HUES48 (cell line): ENCODE measurements at regions not wholly inside any gene's neighbourhood (a gene's known extent, or its start where the extent isn't known, plus 50 kb on each side); places are given as distances from the start of the nearest gene placed in this dataset.
"Not testable (repeated sequence)": the region's sequence is repeated elsewhere in the genome, so short reads cannot be mapped to it uniquely, and the experiment has no call there.

Experiments
- H3K27ac ChIP-seq: one replicate; pipeline ENCODE4 v1.7.0; 2013; ENCODE audit warnings: low read depth, low read length, inconsistent platforms
- H3K27me3 ChIP-seq: 2 replicates; pipeline ENCODE4 v1.6.1; 2013; ENCODE audit warnings: mild to moderate bottlenecking, low read length; ENCODE audit not compliant: control insufficient read depth, insufficient read depth
- H3K36me3 ChIP-seq: 2 replicates; pipeline ENCODE4 v1.6.1; 2013; ENCODE audit warnings: low read length; ENCODE audit not compliant: control insufficient read depth, insufficient read depth
- H3K4me1 ChIP-seq: 2 replicates; pipeline ENCODE4 v1.6.1; 2013; ENCODE audit warnings: mild to moderate bottlenecking, low read length; ENCODE audit not compliant: control insufficient read depth, insufficient read depth
- H3K4me3 ChIP-seq: 2 replicates; pipeline ENCODE4 v1.5.1; 2013; ENCODE audit warnings: mild to moderate bottlenecking, low read depth, low read length
- H3K9ac ChIP-seq: 2 replicates; pipeline ENCODE4 v1.6.1; 2013; ENCODE audit warnings: mild to moderate bottlenecking, low read depth, low read length, moderate library complexity
- H3K9me3 ChIP-seq: 2 replicates; pipeline ENCODE4 v1.6.1; 2013; ENCODE audit warnings: low read length; ENCODE audit not compliant: control insufficient read depth, insufficient read depth

DNA sequence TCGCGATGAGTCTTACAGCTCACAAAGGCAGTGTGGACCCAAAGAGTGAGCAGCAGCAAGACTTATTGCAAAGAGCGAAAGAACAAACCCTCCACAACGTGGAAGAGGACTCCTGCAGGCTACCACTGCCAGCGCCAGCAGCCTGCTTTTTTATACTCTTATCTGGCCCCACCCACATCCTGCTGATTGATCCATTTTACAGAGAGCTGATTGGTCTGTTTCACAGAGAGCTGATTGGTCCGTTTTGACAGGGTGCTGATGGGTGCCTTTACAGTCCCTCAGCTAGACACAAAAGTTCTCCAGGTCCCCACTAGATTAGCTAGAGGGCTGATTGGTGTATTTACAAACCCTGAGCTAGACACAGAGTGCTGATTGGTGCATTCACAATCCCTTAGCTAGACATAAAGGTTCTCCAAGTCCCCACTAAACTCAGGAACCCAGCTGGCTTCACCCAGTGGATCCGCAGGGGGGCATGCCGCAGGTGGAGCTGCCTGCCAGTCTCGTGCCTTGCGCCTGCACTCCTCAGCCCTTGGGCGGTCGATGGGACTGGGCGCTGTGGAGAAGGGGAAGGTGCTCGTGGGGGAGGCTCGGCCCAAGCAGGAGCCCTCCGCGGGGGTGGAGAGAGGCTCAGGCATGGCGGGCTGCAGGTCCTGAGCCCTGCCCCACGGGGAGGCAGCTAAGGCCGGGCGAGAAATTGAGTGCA, 75.7 kb downstream of the QDPR start:
- not testable (repeated sequence) for H3K9ac ChIP-seq, H3K36me3 ChIP-seq, H3K27me3 ChIP-seq, H3K4me3 ChIP-seq, H3K27ac ChIP-seq, H3K4me1 ChIP-seq, H3K9me3 ChIP-seq

- Histone ChIP-seq H3K36me3 (no peaks in the 10 kb centered on the region), H3K9ac (no peak overlapping the region), H3K9me3 (no peaks in the 10 kb centered on the region), H3K27me3 (no peaks in the 10 kb centered on the region), H3K4me3 (no peak overlapping the region), H3K4me1 (no peaks in the 10 kb centered on the region), H3K27ac (no peak overlapping the region)
Measured at GRCh38 chr4:17433827-17434226, 78.1 kb downstream of the QDPR start.

DNA sequence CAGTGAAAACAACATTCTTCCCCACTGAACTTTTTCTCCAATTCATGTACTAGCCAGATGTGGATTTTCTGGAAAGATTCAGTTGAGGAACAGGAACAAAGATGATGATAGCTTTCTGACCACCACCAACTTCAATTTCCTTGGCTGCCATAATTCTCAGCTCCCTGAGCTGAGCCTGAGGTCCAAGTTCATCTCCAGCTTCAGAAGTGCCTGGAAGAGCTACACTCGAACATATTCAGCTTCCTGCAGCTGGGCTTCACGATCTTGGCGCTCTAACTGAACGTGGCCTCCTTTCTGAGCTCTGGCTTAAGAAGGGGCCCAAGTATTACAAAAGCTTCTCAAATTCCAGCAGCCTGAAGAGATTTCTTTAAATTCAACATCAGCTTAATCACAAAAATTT, 83.9 kb downstream of the QDPR start:
- no peaks in the 10 kb centered on the region for H3K36me3 ChIP-seq
- no peaks in the 10 kb centered on the region for H3K4me1 ChIP-seq
- no peaks in the 10 kb centered on the region for H3K27me3 ChIP-seq
- no peaks in the 10 kb centered on the region for H3K9me3 ChIP-seq
- no peak overlapping the region for H3K27ac ChIP-seq
- H3K4me3 ChIP-seq = no peak overlapping the region
- H3K9ac ChIP-seq = no peak overlapping the region

- no peak overlapping the region for H3K27ac ChIP-seq
- H3K27me3 ChIP-seq = no peaks in the 10 kb centered on the region
- H3K9ac ChIP-seq = no peak overlapping the region
- H3K4me1 ChIP-seq = no peaks in the 10 kb centered on the region
- H3K36me3 ChIP-seq = no peaks in the 10 kb centered on the region
- no peak overlapping the region for H3K4me3 ChIP-seq
- no peaks in the 10 kb centered on the region for H3K9me3 ChIP-seq
Measured at GRCh38 chr4:17426222-17426621, 85.7 kb downstream of the QDPR start.

GRCh38 chr4:17418010-17418409, 93.9 kb downstream of the QDPR start:
- Histone ChIP-seq H3K27ac (no peak overlapping the region), H3K9me3 (no peaks in the 10 kb centered on the region), H3K4me1 (peaks cover 13% of the 10 kb centered on the region), H3K27me3 (no peaks in the 10 kb centered on the region), H3K36me3 (no peaks in the 10 kb centered on the region), H3K9ac (no peak overlapping the region), H3K4me3 (no peak overlapping the region)

DNA sequence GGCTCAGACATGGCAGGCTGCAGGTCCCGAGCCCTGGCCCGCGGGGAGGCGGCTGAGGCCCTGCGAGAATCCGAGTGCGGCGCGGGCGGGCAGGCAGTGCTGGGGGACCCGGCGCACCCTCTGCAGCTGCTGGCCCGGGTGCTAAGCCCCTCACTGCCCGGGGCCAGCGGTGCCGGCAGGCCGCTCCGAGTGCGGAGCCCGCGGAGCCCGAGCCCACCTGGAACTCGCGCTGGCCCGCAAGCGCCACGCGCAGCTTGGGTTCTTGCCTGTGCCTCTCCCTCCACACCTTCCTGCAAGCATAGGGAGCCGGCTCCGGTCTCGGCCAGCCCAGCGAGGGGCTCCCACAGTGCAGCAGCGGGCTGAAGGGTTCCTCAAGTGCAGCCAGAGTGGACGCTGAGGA, 97.5 kb downstream of the QDPR start:
- H3K9me3 ChIP-seq = no peaks in the 10 kb centered on the region
- H3K27ac ChIP-seq = no peak overlapping the region
- H3K9ac ChIP-seq = no peak overlapping the region

GRCh38 chr4:17400686-17401085, 111.2 kb downstream of the QDPR start:
- Histone ChIP-seq H3K36me3 (no peaks in the 10 kb centered on the region), H3K27me3 (no peaks in the 10 kb centered on the region), H3K4me3 (no peak overlapping the region), H3K27ac (no peak overlapping the region), H3K9me3 (no peaks in the 10 kb centered on the region), H3K4me1 (no peaks in the 10 kb centered on the region), H3K9ac (no peak overlapping the region)

More for the DNA sequence above, 97.5 kb downstream of the QDPR start:
- Histone ChIP-seq H3K4me3 (no peak overlapping the region), H3K36me3 (no peaks in the 10 kb centered on the region), H3K4me1 (peaks cover 13% of the 10 kb centered on the region), H3K27me3 (no peaks in the 10 kb centered on the region)

- H3K27ac ChIP-seq = no peak overlapping the region
Measured at GRCh38 chr4:17398805-17399204, 113.1 kb downstream of the QDPR start.

DNA sequence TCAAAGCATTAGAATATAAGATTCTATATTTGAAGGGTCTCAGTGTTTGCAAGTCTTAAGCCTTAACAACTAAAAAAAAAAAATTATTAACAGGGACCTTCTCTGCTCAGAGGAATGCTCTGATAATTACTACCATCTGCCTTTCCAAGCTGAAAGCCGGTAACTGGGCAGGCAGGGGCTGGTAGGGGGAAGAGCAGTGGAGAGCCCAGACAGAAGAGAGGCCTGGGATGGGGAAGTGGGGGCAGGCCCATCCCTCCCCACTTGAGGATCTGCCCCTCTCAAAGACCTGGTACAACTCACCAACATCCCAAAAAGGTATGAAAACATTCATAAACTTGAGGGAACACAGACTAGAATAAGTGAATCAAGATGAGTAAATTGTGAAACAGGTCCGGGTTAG, 113.9 kb downstream of the QDPR start:
- H3K4me1 ChIP-seq = no peaks in the 10 kb centered on the region
- no peaks in the 10 kb centered on the region for H3K36me3 ChIP-seq
- no peak overlapping the region for H3K9ac ChIP-seq
- no peaks in the 10 kb centered on the region for H3K27me3 ChIP-seq
- H3K4me3 ChIP-seq = no peak overlapping the region
- H3K9me3 ChIP-seq = no peaks in the 10 kb centered on the region
- H3K27ac ChIP-seq = no peak overlapping the region

More at GRCh38 chr4:17398805-17399204, 113.1 kb downstream of the QDPR start:
- no peaks in the 10 kb centered on the region for H3K4me1 ChIP-seq
- no peaks in the 10 kb centered on the region for H3K27me3 ChIP-seq
- H3K4me3 ChIP-seq = no peak overlapping the region
- H3K9ac ChIP-seq = no peak overlapping the region
- H3K36me3 ChIP-seq = no peaks in the 10 kb centered on the region
- no peaks in the 10 kb centered on the region for H3K9me3 ChIP-seq

- Histone ChIP-seq H3K9me3 (no peaks in the 10 kb centered on the region), H3K9ac (no peak overlapping the region), H3K27me3 (no peaks in the 10 kb centered on the region), H3K4me3 (no peak overlapping the region), H3K4me1 (no peaks in the 10 kb centered on the region), H3K36me3 (no peaks in the 10 kb centered on the region), H3K27ac (no peak overlapping the region)
Measured at GRCh38 chr4:17397611-17398010, 114.3 kb downstream of the QDPR start.

DNA sequence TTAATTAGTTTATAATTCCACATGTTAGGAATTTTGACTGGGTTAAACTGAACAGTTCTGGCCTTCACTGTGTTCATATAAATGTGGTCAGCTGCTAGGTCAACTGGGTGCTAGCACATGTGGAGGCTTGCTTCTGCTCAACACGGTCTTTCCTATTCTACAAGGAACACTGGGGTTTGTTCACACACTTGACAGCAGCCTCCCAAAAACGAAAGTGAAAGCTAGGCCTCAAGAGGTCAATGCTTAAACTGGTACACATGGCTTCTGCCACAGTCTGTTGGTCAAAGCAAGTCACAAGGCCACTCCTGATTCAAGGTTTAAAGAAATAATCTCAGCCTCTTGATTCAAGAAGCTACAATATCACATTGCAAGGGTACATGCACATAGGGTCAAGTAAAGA, 126.5 kb downstream of the QDPR start:
- H3K9me3 ChIP-seq = no peaks in the 10 kb centered on the region
- H3K4me1 ChIP-seq = no peaks in the 10 kb centered on the region
- no peaks in the 10 kb centered on the region for H3K36me3 ChIP-seq
- no peaks in the 10 kb centered on the region for H3K27me3 ChIP-seq
- H3K4me3 ChIP-seq = no peak overlapping the region
- H3K27ac ChIP-seq = no peak overlapping the region
- H3K9ac ChIP-seq = no peak overlapping the region
